Right forelimb (tissue), 1 donor: ENCODE measurements at regions not wholly inside any gene's neighbourhood (a gene's known extent, or its start where the extent isn't known, plus 50 kb on each side); places are given as distances from the start of the nearest gene placed in this dataset.

Experiments
- DNase-seq: peaks from one replicate; pipeline ENCODE4 v3.0.0-alpha.2; 2018

GRCh38 chr3:61311044-61311443, 59.8 kb upstream of the FHIT start:
- DNase-seq: no peak

- DNase-seq: no peak
Observed at GRCh38 chr3:61315871-61316270, 64.6 kb upstream of the FHIT start.

- DNase-seq: no peak
Observed at GRCh38 chr3:61323094-61323493, 71.8 kb upstream of the FHIT start.

- DNase-seq: no peak
Observed at GRCh38 chr3:61331929-61332552, 80.8 kb upstream of the FHIT start.

- DNase-seq: no peak
Observed at GRCh38 chr3:61333192-61333961, 82.1 kb upstream of the FHIT start.

- DNase-seq: no peak
Observed at GRCh38 chr3:61334783-61335182, 83.5 kb upstream of the FHIT start.

GRCh38 chr3:61340931-61341461, 89.7 kb upstream of the FHIT start:
- no peak for DNase-seq

- DNase-seq: no peak
Observed at GRCh38 chr3:61343543-61343942, 92.3 kb upstream of the FHIT start.

GRCh38 chr3:61345020-61345419, 93.8 kb upstream of the FHIT start:
- DNase-seq: no peak

GRCh38 chr3:61347981-61348380, 96.7 kb upstream of the FHIT start:
- no peak for DNase-seq

- DNase-seq: no peak
Observed at GRCh38 chr3:61349717-61350116, 98.5 kb upstream of the FHIT start.

GRCh38 chr3:61350782-61351309, 99.6 kb upstream of the FHIT start:
- DNase-seq: no peak

GRCh38 chr3:61352306-61352705, 101.1 kb upstream of the FHIT start:
- no peak for DNase-seq

GRCh38 chr3:61353382-61353781, 102.1 kb upstream of the FHIT start:
- no peak for DNase-seq

GRCh38 chr3:61354604-61355003, 103.4 kb upstream of the FHIT start:
- no peak for DNase-seq

- no peak for DNase-seq
Observed at GRCh38 chr3:61356685-61357084, 105.4 kb upstream of the FHIT start.

GRCh38 chr3:61357902-61358301, 106.7 kb upstream of the FHIT start:
- DNase-seq: no peak

GRCh38 chr3:61358364-61358763, 107.1 kb upstream of the FHIT start:
- DNase-seq: peak; percentile 55

GRCh38 chr3:61360297-61360965, 109.2 kb upstream of the FHIT start:
- no peak for DNase-seq

- no peak for DNase-seq
Observed at GRCh38 chr3:61369678-61370077, 118.4 kb upstream of the FHIT start.

GRCh38 chr3:61371123-61371522, 119.9 kb upstream of the FHIT start:
- no peak for DNase-seq

GRCh38 chr3:61372723-61373122, 121.5 kb upstream of the FHIT start:
- DNase-seq: no peak

GRCh38 chr3:61378311-61378710, 127.1 kb upstream of the FHIT start:
- DNase-seq: no peak
